Endodermal cell (in vitro differentiated cells): ENCODE measurements at regions not wholly inside any gene's neighbourhood (a gene's known extent, or its start where the extent isn't known, plus 50 kb on each side); places are given as distances from the start of the nearest gene placed in this dataset.
A peak's percentile ranks its signal among the peaks of the same experiment; 100 is the strongest.

Source experiments
- DNase-seq: peaks from one replicate; pipeline ENCODE4 v3.0.0-alpha.2; 2017
- H3K27ac ChIP-seq: 2 replicates; pipeline ENCODE4 v1.5.1; 2013; ENCODE audit warnings: mild to moderate bottlenecking, low read depth, low read length, moderate library complexity
- H3K27me3 ChIP-seq: 2 replicates; pipeline ENCODE4 v1.6.1; 2013; ENCODE audit warnings: mild to moderate bottlenecking, low read length, moderate library complexity; ENCODE audit not compliant: insufficient read depth, control insufficient read depth, poor library complexity, severe bottlenecking
- H3K36me3 ChIP-seq: 2 replicates; pipeline ENCODE4 v1.7.0; 2013; ENCODE audit warnings: mild to moderate bottlenecking, low read length, moderate library complexity; ENCODE audit not compliant: control insufficient read depth, insufficient read depth
- H3K4me1 ChIP-seq: one replicate; pipeline ENCODE4 v1.7.0; 2013; ENCODE audit warnings: low read length; ENCODE audit not compliant: control insufficient read depth, insufficient read depth
- H3K4me3 ChIP-seq: 2 replicates; pipeline ENCODE4 v1.5.1; 2013; ENCODE audit warnings: mild to moderate bottlenecking, low read length, moderate library complexity
- H3K9ac ChIP-seq: 2 replicates; pipeline ENCODE4 v1.6.1; 2013; ENCODE audit warnings: mild to moderate bottlenecking, low read length, moderate library complexity; ENCODE audit not compliant: poor library complexity, severe bottlenecking; ENCODE audit errors: extremely low read depth
- H3K9me3 ChIP-seq: 2 replicates; pipeline ENCODE4 v1.6.1; 2013; ENCODE audit warnings: mild to moderate bottlenecking, low read length, moderate library complexity; ENCODE audit not compliant: control insufficient read depth
- H3K27ac Mint-ChIP-seq: 2 replicates; pipeline ENCODE4 v1.8.0; 2020; ENCODE audit warnings: mixed read lengths
- H3K27me3 Mint-ChIP-seq: 2 replicates; pipeline ENCODE4 v1.8.0; 2021; ENCODE audit warnings: mild to moderate bottlenecking, mixed read lengths; ENCODE audit not compliant: insufficient read depth
- H3K36me3 Mint-ChIP-seq: 2 replicates; pipeline ENCODE4 v1.8.0; 2020; ENCODE audit warnings: low read depth, mixed read lengths
- H3K4me1 Mint-ChIP-seq: 2 replicates; pipeline ENCODE4 v1.8.0; 2020; ENCODE audit warnings: mixed read lengths
- H3K4me3 Mint-ChIP-seq: 2 replicates; pipeline ENCODE4 v1.8.0; 2020; ENCODE audit warnings: mild to moderate bottlenecking, moderate library complexity, mixed read lengths
- H3K9me3 Mint-ChIP-seq: 2 replicates; pipeline ENCODE4 v1.8.0; 2020; ENCODE audit warnings: mild to moderate bottlenecking, mixed read lengths
- CTCF ChIP-seq: fragments of 200-600 bp; sonication (generic); conservative IDR thresholded peaks from 2 replicates; pipeline ENCODE4 v1.5.0; 2021; ENCODE audit warnings: antibody characterized with exemption, mild to moderate bottlenecking
- WGBS, 2 experiments: methylation state at CpG; one replicate each; pipeline versions ENCODE4 v1.1.5 to v1.1.7; 2013; ENCODE audit warnings: missing lambda C conversion rate in 2 of 2, mixed read lengths in 1 of 2; ENCODE audit not compliant: insufficient coverage in 1 of 2, insufficient read length in 1 of 2; 5-methylcytosine and 5-hydroxymethylcytosine counted together

GRCh38 chr2:128714285-128714684, 395.6 kb upstream of the HS6ST1 start:
- Histone ChIP-seq H3K27ac (no peak overlapping the region), H3K36me3 (no peaks in the 10 kb centered on the region), H3K9ac (no peak overlapping the region), H3K4me1 (no peaks in the 10 kb centered on the region), H3K4me3 (no peak overlapping the region), H3K27me3 (no peaks in the 10 kb centered on the region), H3K9me3 (no peaks in the 10 kb centered on the region)
- no peaks in the 10 kb centered on the region for H3K4me1 Mint-ChIP-seq
- peaks cover 2% of the 10 kb centered on the region for H3K9me3 Mint-ChIP-seq
- no peaks in the 10 kb centered on the region for H3K36me3 Mint-ChIP-seq
- WGBS, 2 experiments: 90% methylated on average over 2 of the region's 4 CpGs; no CpG with 5 or more reads in 1 of the 2 experiments
- H3K27ac Mint-ChIP-seq: no peak overlapping the region
- H3K4me3 Mint-ChIP-seq: no peak overlapping the region
- TF ChIP-seq CTCF: no peak
- H3K27me3 Mint-ChIP-seq: peaks cover 2% of the 10 kb centered on the region
- peak; percentile 24 for DNase-seq

DNA sequence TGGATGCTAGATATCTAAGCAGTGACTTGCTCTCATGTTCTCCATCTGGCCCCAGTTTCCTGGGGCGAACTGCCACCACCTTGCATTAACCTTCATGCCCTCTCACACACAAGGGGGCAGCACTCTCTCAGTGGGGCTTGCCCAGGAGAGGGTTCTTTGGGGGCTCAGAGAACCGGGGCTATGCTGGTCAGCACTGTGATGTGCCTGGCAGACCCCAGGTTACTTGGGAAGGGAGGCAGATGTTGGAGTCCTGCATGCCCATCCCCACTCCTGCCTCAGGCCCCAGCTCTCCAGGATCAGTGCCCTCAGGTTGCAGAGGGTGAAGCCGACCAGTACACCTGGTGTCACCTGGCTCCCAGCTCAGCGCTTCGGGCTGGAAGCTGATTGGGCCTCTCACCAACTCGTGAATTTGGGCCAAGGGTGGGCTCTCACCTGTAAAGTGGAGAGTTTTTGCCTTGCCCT, 396.2 kb upstream of the HS6ST1 start:
- H3K9me3 Mint-ChIP-seq: no peaks in the 10 kb centered on the region
- Histone ChIP-seq H3K27me3 (no peaks in the 10 kb centered on the region), H3K9ac (no peak overlapping the region), H3K4me1 (no peaks in the 10 kb centered on the region), H3K36me3 (no peaks in the 10 kb centered on the region), H3K9me3 (no peaks in the 10 kb centered on the region), H3K4me3 (no peak overlapping the region), H3K27ac (no peak overlapping the region)
- 88 to 96% methylated on average over 4 to 6 of the region's 6 CpGs for WGBS, 2 experiments
- peak; percentile 73 for TF ChIP-seq CTCF
- H3K27me3 Mint-ChIP-seq: peaks cover 2% of the 10 kb centered on the region
- no peak overlapping the region for H3K4me3 Mint-ChIP-seq
- H3K4me1 Mint-ChIP-seq: no peaks in the 10 kb centered on the region
- no peak overlapping the region for H3K27ac Mint-ChIP-seq
- DNase-seq: peak; percentile 75
- no peaks in the 10 kb centered on the region for H3K36me3 Mint-ChIP-seq

GRCh38 chr2:128715360-128715759, 396.7 kb upstream of the HS6ST1 start:
- no peak overlapping the region for H3K4me3 Mint-ChIP-seq
- Histone ChIP-seq H3K4me3 (no peak overlapping the region), H3K27ac (no peak overlapping the region), H3K9me3 (no peaks in the 10 kb centered on the region), H3K9ac (no peak overlapping the region), H3K27me3 (no peaks in the 10 kb centered on the region), H3K4me1 (no peaks in the 10 kb centered on the region), H3K36me3 (no peaks in the 10 kb centered on the region)
- H3K9me3 Mint-ChIP-seq: no peaks in the 10 kb centered on the region
- no peak for TF ChIP-seq CTCF
- peaks cover 2% of the 10 kb centered on the region for H3K27me3 Mint-ChIP-seq
- H3K36me3 Mint-ChIP-seq: no peaks in the 10 kb centered on the region
- no peak overlapping the region for H3K27ac Mint-ChIP-seq
- no peak for DNase-seq
- no peaks in the 10 kb centered on the region for H3K4me1 Mint-ChIP-seq
- WGBS, 2 experiments: 95 to 96% methylated on average over 3 to 7 of the region's 7 CpGs
